HG03175 (cell line): ENCODE measurements at regions not wholly inside any gene's neighbourhood (a gene's known extent, or its start where the extent isn't known, plus 50 kb on each side); places are given as distances from the start of the nearest gene placed in this dataset.

Experiments used
- ATAC-seq: cut with Tn5 transposase; IDR thresholded peaks from one replicate; pipeline ENCODE4 v1.9.1; 2021; ENCODE audit warnings: mild to moderate bottlenecking, moderate library complexity; ENCODE audit not compliant: unreplicated experiment

DNA sequence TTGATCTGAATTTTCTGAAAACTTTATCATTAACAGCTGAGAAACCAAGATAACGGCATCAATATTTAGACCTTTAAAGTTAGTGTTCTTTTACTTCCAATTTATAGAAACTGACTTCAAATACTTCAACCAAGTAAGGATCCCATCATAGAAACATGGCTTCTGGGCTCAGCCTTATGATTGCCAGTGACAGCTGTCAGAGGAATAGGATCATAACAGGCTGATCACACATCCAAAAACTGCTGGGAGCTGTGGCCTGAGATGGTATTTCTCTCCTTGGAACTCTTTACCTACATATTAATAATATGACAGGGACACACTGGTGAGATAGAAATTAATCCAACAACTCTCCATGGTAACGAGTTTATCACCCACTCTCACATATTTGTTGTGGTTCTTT, 448.3 kb upstream of the NMUR2 start:
- no peak for ATAC-seq

GRCh38 chr5:152855441-152855840, 450.4 kb upstream of the NMUR2 start:
- ATAC-seq = no peak

GRCh38 chr5:152861231-152861630, 456.2 kb upstream of the NMUR2 start:
- no peak for ATAC-seq

GRCh38 chr5:152864447-152864846, 459.4 kb upstream of the NMUR2 start:
- no peak for ATAC-seq

GRCh38 chr5:152864991-152865390, 459.9 kb upstream of the NMUR2 start:
- no peak for ATAC-seq

GRCh38 chr5:152869971-152870370, 464.9 kb upstream of the NMUR2 start:
- no peak for ATAC-seq

- no peak for ATAC-seq
Measured at GRCh38 chr5:152882621-152883020, 477.5 kb upstream of the NMUR2 start.

DNA sequence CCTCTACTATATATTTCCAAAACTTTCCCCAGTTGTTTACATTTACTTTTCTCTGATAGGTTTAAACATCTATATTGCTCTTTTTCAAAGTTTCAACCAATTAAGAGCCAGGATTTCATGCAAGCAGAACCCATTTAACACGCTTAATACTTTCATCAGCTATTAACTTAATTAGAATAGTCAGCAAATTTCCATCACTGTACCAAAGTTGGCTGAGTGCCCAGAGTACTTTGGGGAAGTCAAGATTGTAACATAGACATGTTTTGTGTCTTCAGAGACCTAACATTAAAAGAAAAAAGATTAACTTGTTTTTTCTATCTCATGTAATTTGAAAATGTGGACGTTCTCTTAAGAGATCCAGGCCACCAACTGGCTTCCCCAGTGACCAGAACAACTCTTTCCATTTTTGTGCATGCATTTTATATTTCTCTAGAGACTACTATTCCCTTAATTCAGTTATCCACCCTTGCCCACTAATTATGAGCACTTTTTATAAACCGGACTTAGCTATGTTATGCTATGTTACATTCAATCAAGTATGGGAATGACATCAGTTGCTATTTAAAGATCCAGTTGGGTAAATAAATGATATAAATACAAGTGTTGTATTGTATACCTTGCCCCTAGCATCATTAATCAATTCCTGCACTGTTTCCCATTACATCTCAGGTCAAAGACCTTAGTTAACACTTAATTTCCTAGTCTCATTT, 478.1 kb upstream of the NMUR2 start:
- no peak for ATAC-seq

DNA sequence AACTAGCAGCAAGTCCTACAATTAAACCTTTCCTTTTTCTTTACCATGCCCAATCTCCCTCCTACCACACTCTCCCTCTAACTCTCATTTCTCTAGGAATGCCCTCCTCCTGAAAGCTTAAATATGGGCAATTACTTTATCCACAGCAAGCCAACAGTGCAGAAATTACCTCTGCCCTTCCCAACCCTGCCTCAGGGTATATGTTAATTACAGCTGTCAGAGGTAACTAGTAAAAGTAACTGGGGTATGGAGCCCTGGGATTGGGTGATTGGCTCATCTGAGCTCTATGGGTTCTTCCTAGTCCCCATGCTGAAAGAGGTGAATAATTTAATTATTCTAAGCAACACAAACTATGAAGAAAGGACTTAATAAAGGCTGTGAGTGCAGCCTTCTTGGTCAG, 478.9 kb upstream of the NMUR2 start:
- no peak for ATAC-seq

DNA sequence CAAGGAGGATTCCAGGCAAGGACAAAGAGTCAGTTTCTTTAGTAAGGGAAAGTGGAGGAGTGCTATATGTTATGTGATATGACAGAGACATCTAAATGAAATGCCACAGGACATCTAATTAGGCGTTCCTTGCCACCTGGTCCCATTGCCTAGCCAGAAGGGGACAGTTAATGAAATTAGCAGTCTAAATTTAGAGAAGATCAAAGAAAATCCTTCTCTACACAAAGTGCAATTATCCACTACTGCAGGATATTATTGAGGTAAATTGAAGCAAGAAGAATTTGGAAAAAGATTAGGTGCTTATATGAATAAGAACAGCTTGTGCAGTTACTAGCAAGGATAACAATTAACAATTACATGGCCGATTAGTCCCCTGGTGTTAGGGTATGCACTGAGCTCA, 495.3 kb upstream of the NMUR2 start:
- ATAC-seq = no peak

GRCh38 chr5:152901754-152902153, 496.7 kb upstream of the NMUR2 start:
- ATAC-seq = no peak

DNA sequence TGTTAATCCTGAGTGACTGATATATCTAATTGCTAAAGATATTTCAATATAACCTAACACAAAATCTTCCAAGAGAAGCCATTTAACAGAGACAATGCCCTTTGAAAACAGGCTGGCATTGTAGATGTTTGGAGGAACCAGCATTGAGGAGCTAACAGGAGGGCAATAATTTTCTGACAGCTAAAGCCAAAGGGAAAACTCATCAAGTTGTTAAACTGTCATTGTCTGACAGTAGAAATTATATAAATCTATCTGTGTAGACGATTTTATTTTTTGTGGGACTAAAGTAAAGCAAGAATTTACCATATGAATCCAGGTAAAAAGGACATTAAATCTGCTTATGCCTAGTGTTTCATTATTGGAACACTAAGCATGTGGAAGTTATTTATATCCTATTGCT, 500.2 kb upstream of the NMUR2 start:
- ATAC-seq = no peak

DNA sequence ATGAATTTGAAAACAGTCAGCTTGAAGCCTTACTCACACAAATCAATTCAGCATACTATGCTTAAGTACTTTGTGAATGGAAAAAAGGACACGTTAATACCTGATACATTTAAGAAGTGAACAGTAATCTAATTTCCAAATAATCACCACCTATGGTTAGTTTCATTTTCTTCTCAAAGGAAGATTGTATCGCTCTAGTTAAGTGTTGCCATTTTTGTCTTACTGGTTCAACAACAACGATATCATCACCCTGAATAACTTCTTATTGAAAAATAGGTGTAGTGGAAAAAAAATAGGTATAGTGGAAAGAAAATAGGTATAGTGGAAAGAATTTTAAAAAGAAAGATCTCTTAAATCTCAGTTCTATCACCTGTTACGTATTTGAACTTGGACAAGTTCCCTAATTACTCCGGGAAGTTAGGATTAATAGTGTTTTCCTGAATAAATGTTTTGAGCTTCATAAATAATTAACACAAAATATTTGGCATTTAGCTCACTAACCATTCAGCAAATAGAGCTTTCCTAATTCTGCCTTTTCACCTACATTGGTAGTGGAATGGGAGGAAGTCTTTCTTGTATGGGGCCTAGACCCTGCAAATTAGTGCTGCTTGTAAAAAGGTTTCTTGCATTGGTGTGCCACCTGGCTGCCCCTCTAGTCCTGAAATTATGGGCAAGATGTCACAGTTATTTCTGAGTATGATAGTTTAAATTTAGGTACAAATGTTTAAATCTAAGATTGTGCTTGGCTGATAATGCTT, 502.6 kb upstream of the NMUR2 start:
- ATAC-seq = no peak

- ATAC-seq = no peak
Measured at GRCh38 chr5:152912924-152913323, 507.8 kb upstream of the NMUR2 start.

- no peak for ATAC-seq
Measured at GRCh38 chr5:152932621-152933020, 527.5 kb upstream of the NMUR2 start.

- no peak for ATAC-seq
Measured at GRCh38 chr5:152933056-152933455, 528.0 kb upstream of the NMUR2 start.

GRCh38 chr5:152938630-152939029, 533.6 kb upstream of the NMUR2 start:
- no peak for ATAC-seq

DNA sequence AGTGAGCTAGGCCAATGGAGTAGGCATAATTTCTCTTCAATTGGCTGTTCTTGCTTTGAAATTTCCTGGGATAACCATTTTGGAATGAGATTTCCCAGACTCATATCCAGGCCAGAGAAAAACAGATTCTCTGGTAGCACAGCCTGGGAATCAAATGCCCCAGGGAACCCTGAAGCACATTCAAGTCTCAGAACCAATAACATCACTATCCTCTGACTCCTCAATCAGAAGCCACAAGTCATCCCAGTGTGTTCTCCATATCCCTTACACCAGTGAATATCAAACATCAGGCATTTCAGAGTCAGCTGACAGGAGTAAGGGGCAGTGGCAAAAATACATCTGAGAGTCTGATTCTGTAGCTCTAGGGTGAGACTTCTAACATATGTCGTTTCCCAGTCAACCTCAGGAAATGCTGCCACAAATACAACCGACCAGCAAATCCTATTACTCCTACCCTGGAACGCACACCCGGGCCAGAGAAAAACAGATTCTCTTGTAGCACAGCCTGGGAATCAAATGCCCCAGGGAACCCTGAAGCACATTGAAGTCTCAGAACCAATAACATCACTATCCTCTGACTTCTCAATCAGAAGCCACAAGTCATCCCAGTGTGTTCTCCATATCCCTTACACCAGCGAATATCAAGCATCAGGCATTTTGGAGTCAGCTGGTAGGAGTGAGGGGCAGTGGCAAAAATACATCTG, 537.7 kb upstream of the NMUR2 start:
- ATAC-seq = no peak

DNA sequence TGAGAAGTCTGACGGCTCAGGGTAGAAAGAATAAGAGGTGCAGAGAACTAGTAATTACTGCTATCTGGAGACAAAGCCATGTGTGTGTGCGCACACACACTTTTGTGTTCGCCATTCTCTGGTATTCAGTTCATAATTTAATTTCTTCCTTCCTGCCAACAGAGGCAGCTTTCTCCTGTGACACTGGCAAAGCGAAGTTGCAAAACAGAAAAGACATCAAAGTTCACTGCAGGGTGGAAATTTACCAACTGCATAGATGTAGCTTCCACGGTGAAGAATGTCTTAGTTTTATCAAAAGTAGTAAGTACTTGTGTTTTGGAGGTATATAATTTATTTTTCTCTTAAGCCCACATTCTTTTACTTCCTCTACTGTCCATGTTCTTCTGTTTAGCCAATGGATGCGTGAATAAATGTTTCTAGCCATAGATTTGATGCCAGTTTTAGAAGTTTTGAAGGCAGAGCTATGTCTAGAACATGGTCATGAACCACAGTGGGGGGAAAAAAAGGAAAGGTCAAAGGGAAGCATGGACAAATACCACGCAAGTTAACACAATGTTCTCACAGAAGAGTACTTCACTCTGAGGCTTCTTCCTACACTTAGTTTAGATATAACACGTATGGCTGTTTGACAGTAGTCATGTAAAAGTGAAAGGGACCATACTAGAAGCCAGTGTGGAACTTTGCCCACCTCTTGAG, 536.5 kb upstream of the GRIA1 start:
- no peak for ATAC-seq

- no peak for ATAC-seq
Measured at GRCh38 chr5:152956943-152957613, 533.4 kb upstream of the GRIA1 start.
